SW480 (cell line): ENCODE measurements at regions not wholly inside any gene's neighbourhood (a gene's known extent, or its start where the extent isn't known, plus 50 kb on each side); places are given as distances from the start of the nearest gene placed in this dataset.
A peak's percentile ranks its signal among the peaks of the same experiment; 100 is the strongest.
"Not testable (repeated sequence)": the region's sequence is repeated elsewhere in the genome, so short reads cannot be mapped to it uniquely, and the experiment has no call there.

ENCODE experiments used
- DNase-seq: peaks from one replicate; pipeline ENCODE4 v3.0.0-alpha.2; 2016; ENCODE audit warnings: low spot score

- DNase-seq: no peak
Observed at GRCh38 chr9:100639854-100640253, 62.0 kb downstream of the CAVIN4 start.

GRCh38 chr9:100640447-100641050 is 62.7 kb downstream of the CAVIN4 start:
- DNase-seq: no peak

- DNase-seq: no peak
Observed at GRCh38 chr9:100641166-100641565, 63.3 kb downstream of the CAVIN4 start.

GRCh38 chr9:100652850-100653249 is 75.0 kb downstream of the CAVIN4 start:
- DNase-seq: no peak

- DNase-seq: no peak
Observed at GRCh38 chr9:100653643-100654334, 75.9 kb downstream of the CAVIN4 start.

GRCh38 chr9:100656851-100657250 is 79.0 kb downstream of the CAVIN4 start:
- not testable (repeated sequence) for DNase-seq

GRCh38 chr9:100661668-100662067 is 83.8 kb downstream of the CAVIN4 start:
- no peak for DNase-seq

- no peak for DNase-seq
Observed at GRCh38 chr9:100662122-100662521, 84.2 kb downstream of the CAVIN4 start.

- DNase-seq: no peak
Observed at GRCh38 chr9:100667448-100667847, 89.6 kb downstream of the CAVIN4 start.

GRCh38 chr9:100668024-100668423 is 90.1 kb downstream of the CAVIN4 start:
- no peak for DNase-seq

- DNase-seq: no peak
Observed at GRCh38 chr9:100669968-100670367, 92.1 kb downstream of the CAVIN4 start.

GRCh38 chr9:100670719-100671118 is 92.8 kb downstream of the CAVIN4 start:
- DNase-seq: no peak

GRCh38 chr9:100671898-100672297 is 94.0 kb downstream of the CAVIN4 start:
- DNase-seq: no peak

GRCh38 chr9:100673249-100673648 is 95.4 kb downstream of the CAVIN4 start:
- no peak for DNase-seq

- no peak for DNase-seq
Observed at GRCh38 chr9:100674419-100675122, 96.7 kb downstream of the CAVIN4 start.

- DNase-seq: peak; percentile 17
Observed at GRCh38 chr9:100679834-100680233, 102.0 kb downstream of the CAVIN4 start.

GRCh38 chr9:100686420-100686819 is 108.5 kb downstream of the CAVIN4 start:
- DNase-seq: no peak

GRCh38 chr9:100689635-100690034 is 111.8 kb downstream of the CAVIN4 start:
- DNase-seq: no peak

- DNase-seq: no peak
Observed at GRCh38 chr9:100690438-100690837, 112.6 kb downstream of the CAVIN4 start.

- DNase-seq: no peak
Observed at GRCh38 chr9:100697339-100697738, 119.5 kb downstream of the CAVIN4 start.

- no peak for DNase-seq
Observed at GRCh38 chr9:100698945-100699344, 121.1 kb downstream of the CAVIN4 start.

GRCh38 chr9:100699668-100700067 is 121.8 kb downstream of the CAVIN4 start:
- DNase-seq: no peak

- DNase-seq: peak; percentile 34
Observed at GRCh38 chr9:100700689-100701318, 122.9 kb downstream of the CAVIN4 start.
